ENCODE measurements at regions not wholly inside any gene's neighbourhood (a gene's known extent, or its start where the extent isn't known, plus 50 kb on each side); places are given as distances from the start of the nearest gene placed in this dataset.

GRCh38 chr5:44664711-44665100 is 144.0 kb upstream of the MRPS30 start:
- Histone ChIP-seq H3K27ac (ENCODE audit: insufficient read depth, low read length) (no peak overlapping the region), H4K91ac (ENCODE audit: insufficient read depth, low read depth, low read length) (no peak overlapping the region), H2BK15ac (ENCODE audit: low read depth, low read length) (no peak overlapping the region), H3K9me3 (ENCODE audit: control insufficient read depth, insufficient read depth, low read length) (peaks cover 4% of the 10 kb centered on the region; the same call in 1 of the 2 replicates), H2AFZ (replicated peaks; ENCODE audit: low read length, poor library complexity) (no peak overlapping the region), H3K23ac (ENCODE audit: low read depth, low read length) (no peak overlapping the region), H3K4me1 (ENCODE audit: control insufficient read depth, insufficient read depth, low read length) (no peaks in the 10 kb centered on the region), H2BK120ac (ENCODE audit: low read depth, low read length) (no peak overlapping the region), H3K14ac (replicated peaks; ENCODE audit: low read depth, low read length) (no peak overlapping the region), H3K4me2 (ENCODE audit: low read depth, low read length) (no peak overlapping the region), H3K56ac (ENCODE audit: extremely low read depth, insufficient read depth, low read length) (no peak overlapping the region), H3K36me3 (ENCODE audit: control insufficient read depth, insufficient read depth, low read length) (no peaks in the 10 kb centered on the region), H2AK9ac (replicated peaks; ENCODE audit: low read depth, low read length, poor library complexity) (no peak overlapping the region), H2BK5ac (ENCODE audit: low read depth, low read length, poor library complexity, severe bottlenecking) (no peak overlapping the region), H4K8ac (ENCODE audit: low read depth in 2 of 2, low read length in 2 of 2) (no peak overlapping the region), H3K4ac (ENCODE audit: low read depth, low read length) (no peak overlapping the region), H4K20me1 (ENCODE audit: insufficient read depth, low read length) (no peaks in the 10 kb centered on the region), H3K18ac (ENCODE audit: low read depth, low read length) (no peak overlapping the region), H3K9me1 (ENCODE audit: insufficient read depth, low read length) (no peaks in the 10 kb centered on the region), H3K9ac (ENCODE audit: low read depth, low read length) (no peak overlapping the region), H4K5ac (ENCODE audit: low read depth, low read length) (no peak overlapping the region), H3K27me3 (ENCODE audit: control insufficient read depth, insufficient read depth, low read length) (no peaks in the 10 kb centered on the region), H2BK20ac (ENCODE audit: low read depth, low read length) (no peak overlapping the region), H3K4me3 (ENCODE audit: insufficient read depth, low read depth, low read length) (no peak overlapping the region), H2AK5ac (ENCODE audit: low read depth, low read length) (no peak overlapping the region), H3K79me1 (ENCODE audit: low read depth in 1 of 2, low read length in 2 of 2) (no peaks in the 10 kb centered on the region)
- CTCF ChIA-PET: no interaction called here
- no peak for TF ChIP-seq RFX5 (IDR thresholded peaks at IDR 0.05; ENCODE audit: low read depth, low read length)
- TF ChIP-seq USF2 (IDR thresholded peaks at IDR 0.05; ENCODE audit: low read depth, low read length): no peak
- no peak for TF ChIP-seq BHLHE40 (IDR thresholded peaks at IDR 0.05; ENCODE audit: low read depth, low read length)
- no peak for TF ChIP-seq MAFK (IDR thresholded peaks at IDR 0.05; ENCODE audit: low read depth, low read length)
- TF ChIP-seq POLR2A (IDR thresholded peaks at IDR 0.05; ENCODE audit: low read depth, low read length): no peak
- in situ Hi-C loops (cut with MboI; ENCODE audit: low sequenced_read_pairs) (no loop called here), intact Hi-C loops (cut with micrococcal nuclease) (no loop called here), dilution Hi-C loops (cut with HindIII; ENCODE audit: low sequenced_read_pairs, unreplicated experiment) (no loop called here)
- ATAC-seq (ENCODE audit: low read depth): no peak
- POLR2A ChIA-PET (ENCODE audit: unreplicated experiment): no interaction called here
- DNase-seq: no peak
- no TSS peak for BruUV-seq (replicated peaks)
- WGBS, 2 experiments (ENCODE audit: extremely low coverage in 2 of 2, insufficient read length in 1 of 2): no CpG with 5 or more reads among the region's 3 CpGs

Data from IMR-90 (cell line).